A549 (cell line): ENCODE measurements at regions not wholly inside any gene's neighbourhood (a gene's known extent, or its start where the extent isn't known, plus 50 kb on each side); places are given as distances from the start of the nearest gene placed in this dataset.

ENCODE experiments used
- ATAC-seq, 2 experiments: fragments of 200-7000 bp in 1 of 2; fragments of >200 bp in 1 of 2; cut with Nextera tagmentation in 1 of 2; cut with Tn5 transposase in 1 of 2; 3 replicates each; pipeline versions ENCODE4 v1.8.0 to v1.9.1; 2018 to 2020; ENCODE audit warnings: mild to moderate bottlenecking in 1 of 2, moderate library complexity in 1 of 2
- CTCF ChIA-PET: fragments of 300-600 bp; sonication (Branson Sonifier 250); formaldehyde crosslinking; extraction: SDS; loops from one replicate; lab custom pipeline; 2021; ENCODE audit warnings: antibody characterized with exemption, inconsistent platforms; lab: Yijun Ruan, JAX
- POLR2A ChIA-PET: fragments of 350-600 bp; formaldehyde crosslinking; extraction: SDS; loops from one replicate; lab custom pipeline; 2021; ENCODE audit warnings: antibody characterized with exemption, inconsistent platforms; lab: Yijun Ruan, JAX
- DNase-seq, 2 experiments: peaks; one replicate each; pipeline versions ENCODE4 v3.0.0 to v3.0.0-alpha.2; 2011 to 2016; ENCODE audit warnings: low read depth in 1 of 2, low spot score in 1 of 2
- FAIRE-seq: peaks from 2 replicates; lab custom pipeline; 2011; peaks lifted over from hg19 to GRCh38; lab: Jason Lieb, UNC
- H3K27ac ChIP-seq, 2 experiments: fragments of >200 bp; sonication (Bioruptor Twin); formaldehyde crosslinking; 3 replicates each; pipeline ENCODE4 v1.5.1; 2016 to 2017
- H3K4me1 ChIP-seq: fragments of >200 bp; sonication (Bioruptor Twin); formaldehyde crosslinking; 3 replicates; pipeline ENCODE4 v1.6.1; 2016
- H3K4me2 ChIP-seq: fragments of >200 bp; sonication (Bioruptor Twin); formaldehyde crosslinking; 3 replicates; pipeline ENCODE4 v1.6.1; 2016
- H3K4me3 ChIP-seq: fragments of >200 bp; sonication (Bioruptor Twin); formaldehyde crosslinking; 3 replicates; pipeline ENCODE4 v1.5.1; 2016
- H3K9me3 ChIP-seq: fragments of >200 bp; sonication (Bioruptor Twin); formaldehyde crosslinking; 3 replicates; pipeline ENCODE4 v1.6.1; 2016
- CBX8 ChIP-seq: fragments of 200-600 bp; sonication (generic); IDR thresholded peaks from 2 replicates; pipeline ENCODE4 v1.6.1; 2016
- CHD2 ChIP-seq: fragments of 150-350 bp; IDR thresholded peaks from 2 replicates; pipeline ENCODE4 v1.6.1; 2014; ENCODE audit warnings: low read length; ENCODE audit not compliant: partially characterized antibody
- CHD4 ChIP-seq: fragments of 200-600 bp; sonication (generic); IDR thresholded peaks from 2 replicates; pipeline ENCODE4 v1.6.1; 2016; ENCODE audit warnings: antibody characterized with exemption, mild to moderate bottlenecking, borderline replicate concordance
- CTCF ChIP-seq: fragments of >200 bp; sonication (Bioruptor Twin); formaldehyde crosslinking; IDR thresholded peaks from 3 replicates; pipeline ENCODE4 v1.5.1; 2016
- E2F6 ChIP-seq: IDR thresholded peaks from 2 replicates; pipeline ENCODE4 v1.6.1; 2012; ENCODE audit warnings: low read depth, borderline replicate concordance
- EP300 ChIP-seq, 2 experiments: fragments of >200 bp; sonication (Bioruptor Twin); formaldehyde crosslinking; IDR thresholded peaks; 2 replicates in 1 of 2; 3 replicates in 1 of 2; pipeline ENCODE4 v1.6.1; 2016 to 2017
- ESRRA ChIP-seq: fragments of 150-350 bp; IDR thresholded peaks from 2 replicates; pipeline ENCODE4 v1.6.1; 2014; ENCODE audit warnings: mild to moderate bottlenecking, low read length, borderline replicate concordance
- FOSL2 ChIP-seq, 2 experiments: fragments of 450-650 bp in 1 of 2; fragments of >200 bp in 1 of 2; sonication (Bioruptor Twin) in 1 of 2; formaldehyde crosslinking; IDR thresholded peaks; 2 replicates each; pipeline versions ENCODE4 v1.5.0 to v1.6.1; 2016 to 2020; ENCODE audit warnings: mild to moderate bottlenecking in 1 of 2, moderate library complexity in 1 of 2
- FOXS1 ChIP-seq: fragments of 250-450 bp; sonication (Bioruptor Pico); IDR thresholded peaks from 2 replicates; pipeline ENCODE4 v1.5.0; 2020; ENCODE audit warnings: mild to moderate bottlenecking, moderate library complexity
- GATA3 ChIP-seq: IDR thresholded peaks from 2 replicates; pipeline ENCODE4 v1.6.1; 2012; ENCODE audit warnings: borderline replicate concordance
- HDAC2 ChIP-seq: fragments of 200-600 bp; sonication (generic); IDR thresholded peaks from 2 replicates; pipeline ENCODE4 v1.6.1; 2016
- HOXB13 ChIP-seq: fragments of 250-450 bp; sonication (Bioruptor Pico); IDR thresholded peaks from 2 replicates; pipeline ENCODE4 v1.5.0; 2020; ENCODE audit warnings: low read depth, mild to moderate bottlenecking, moderate library complexity
- JUN ChIP-seq, 2 experiments: fragments of >200 bp; sonication (Bioruptor Twin); formaldehyde crosslinking; IDR thresholded peaks; 2 replicates in 1 of 2; 3 replicates in 1 of 2; pipeline ENCODE4 v1.6.1; 2016 to 2017
- JUNB ChIP-seq: fragments of >200 bp; sonication (Bioruptor Twin); formaldehyde crosslinking; IDR thresholded peaks from 2 replicates; pipeline ENCODE4 v1.6.1; 2016
- KDM5A ChIP-seq: fragments of 200-600 bp; sonication (generic); IDR thresholded peaks from 2 replicates; pipeline ENCODE4 v1.6.1; 2016; ENCODE audit warnings: antibody characterized with exemption, mild to moderate bottlenecking
- MAFK ChIP-seq: fragments of 450-650 bp; IDR thresholded peaks from 2 replicates; pipeline ENCODE4 v1.6.1; 2014; ENCODE audit not compliant: partially characterized antibody
- MAZ ChIP-seq: fragments of 150-350 bp; IDR thresholded peaks from 2 replicates; pipeline ENCODE4 v1.6.1; 2014; ENCODE audit warnings: antibody characterized with exemption, low read depth, low read length, borderline replicate concordance
- NFE2L2 ChIP-seq: fragments of 150-350 bp; conservative IDR thresholded peaks from 2 replicates; pipeline ENCODE4 v1.6.1; 2014; ENCODE audit warnings: low read length
- RAD21 ChIP-seq, 2 experiments: fragments of >200 bp in 1 of 2; sonication (Bioruptor Twin) in 1 of 2; formaldehyde crosslinking in 1 of 2; IDR thresholded peaks in 1 of 2; conservative IDR thresholded peaks in 1 of 2; 2 replicates in 1 of 2; 3 replicates in 1 of 2; pipeline ENCODE4 v1.6.1; 2012 to 2018; ENCODE audit warnings: inconsistent platforms in 1 of 2
- RARB ChIP-seq: fragments of 250-450 bp; sonication (Bioruptor Pico); IDR thresholded peaks from 2 replicates; pipeline ENCODE4 v1.8.0; 2021; ENCODE audit warnings: mild to moderate bottlenecking, moderate library complexity
- RNF2 ChIP-seq: fragments of 200-600 bp; sonication (generic); IDR thresholded peaks from 2 replicates; pipeline ENCODE4 v1.6.1; 2016; ENCODE audit warnings: low read depth, mild to moderate bottlenecking, antibody characterized with exemption, moderate library complexity, borderline replicate concordance
- USF2 ChIP-seq: fragments of 450-650 bp; IDR thresholded peaks from 2 replicates; pipeline ENCODE4 v1.6.1; 2014; ENCODE audit warnings: antibody characterized with exemption
- WGBS: methylation state at CpG from one replicate; pipeline ENCODE4 v1.1.6; 2017; ENCODE audit errors: missing lambda C conversion rate; 5-methylcytosine and 5-hydroxymethylcytosine counted together

- H3K4me3 ChIP-seq, result no peak overlapping the region
- DNase-seq, result no peak
- TF ChIP-seq MAZ, result no peak
- no peak for TF ChIP-seq MAFK
- no peak for TF ChIP-seq E2F6
- no peak for TF ChIP-seq CBX8
- no peak for TF ChIP-seq KDM5A
- no peak for TF ChIP-seq NFE2L2
- no peak for TF ChIP-seq RAD21 (conservative IDR thresholded peaks at IDR 0.05 in 1 of 2, IDR thresholded peaks at IDR 0.05 in 1 of 2)
- no peak for TF ChIP-seq JUNB
- TF ChIP-seq, all 56 proteins: peak for 0
- no peak for ATAC-seq
- Histone ChIP-seq H3K4me2 (no peak overlapping the region), H3K4me1 (no peaks in the 10 kb centered on the region), H3K9me3 (no peaks in the 10 kb centered on the region; the same call in 2 of the 3 replicates), H3K27ac (no peak overlapping the region)
- WGBS, result 84% methylated on average over 1 of the region's 1 CpG
- FAIRE-seq, result no peak
- ChIA-PET CTCF (no interaction called here), POLR2A (no interaction called here)
Measured at GRCh38 chr17:33398386-33398785, 105.3 kb upstream of the ASIC2 start.

GRCh38 chr17:33401249-33401648 is 108.2 kb upstream of the ASIC2 start:
- FAIRE-seq, result no peak
- POLR2A ChIA-PET, result no interaction called here

GRCh38 chr17:33403194-33403593 is 110.1 kb upstream of the ASIC2 start:
- Histone ChIP-seq H3K4me2 (no peak overlapping the region), H3K4me1 (no peaks in the 10 kb centered on the region), H3K4me3 (no peak overlapping the region), H3K27ac (no peak overlapping the region), H3K9me3 (no peaks in the 10 kb centered on the region; the same call in 2 of the 3 replicates)
- FAIRE-seq (no peak), DNase-seq (no peak), ATAC-seq (no peak)
- POLR2A ChIA-PET, result no interaction called here
- no peak for TF ChIP-seq RNF2
- CTCF ChIA-PET, result interaction anchor here (0.7 to 1.2 kb wide), 2 partner anchors 11 to 15 kb away, joined by 3 read pairs; no protein-coding TSS in a partner anchor

More at GRCh38 chr17:33401249-33401648, 108.2 kb upstream of the ASIC2 start:
- WGBS, result 8% methylated on average over 2 of the region's 2 CpGs
- no peak for TF ChIP-seq FOSL2 (IDR thresholded peaks at IDR 0.05)
- TF ChIP-seq FOSL2 (CRISPR knock-in tag; IDR thresholded peaks at IDR 0.05), result no peak
- TF ChIP-seq ESRRA, result no peak
- no peak for TF ChIP-seq HDAC2
- TF ChIP-seq FOXS1, result no peak
- TF ChIP-seq CTCF, result no peak
- no peak for TF ChIP-seq RARB (CRISPR knock-in tag)
- Histone ChIP-seq H3K4me2 (no peak overlapping the region), H3K4me1 (no peaks in the 10 kb centered on the region), H3K9me3 (no peaks in the 10 kb centered on the region; the same call in 2 of the 3 replicates), H3K27ac (no peak overlapping the region), H3K4me3 (no peak overlapping the region)
- CTCF ChIA-PET, result interaction anchor here (0.8 kb wide), 1 partner anchor 9 kb away, joined by 4 read pairs; no protein-coding TSS in a partner anchor
- DNase-seq (no peak), ATAC-seq (no peak)

GRCh38 chr17:33404070-33404819 is 111.2 kb upstream of the ASIC2 start:
- no peak for TF ChIP-seq NFE2L2
- TF ChIP-seq GATA3, result no peak
- no peak for TF ChIP-seq HOXB13 (CRISPR knock-in tag)
- TF ChIP-seq CHD4, result no peak
- no peak for TF ChIP-seq JUN (IDR thresholded peaks at IDR 0.05)
- no peak for TF ChIP-seq USF2
- TF ChIP-seq FOXS1, result no peak
- no peak for TF ChIP-seq EP300 (IDR thresholded peaks at IDR 0.05)
- TF ChIP-seq CHD2, result no peak
- H3K9me3 ChIP-seq, result no peaks in the 10 kb centered on the region; the same call in 2 of the 3 replicates
- H3K27ac ChIP-seq, result no peak overlapping the region
- no peaks in the 10 kb centered on the region for H3K4me1 ChIP-seq
- ATAC-seq (no peak), DNase-seq (no peak), FAIRE-seq (peak; percentile 18)
- ChIA-PET POLR2A (no interaction called here), CTCF (interaction anchor here (1.2 kb wide), 1 partner anchor 12 kb away, joined by 3 read pairs; no protein-coding TSS in a partner anchor)
- 9% methylated on average over 4 of the region's 4 CpGs for WGBS
- no peak overlapping the region for H3K4me3 ChIP-seq
- H3K4me2 ChIP-seq, result no peak overlapping the region
